GM10266 (cell line): ENCODE measurements at regions not wholly inside any gene's neighbourhood (a gene's known extent, or its start where the extent isn't known, plus 50 kb on each side); places are given as distances from the start of the nearest gene placed in this dataset.

Source experiments
- DNase-seq: peaks from one replicate; pipeline ENCODE4 v3.0.0; 2012; ENCODE audit errors: extremely low spot score
- CTCF ChIP-seq: IDR thresholded peaks from 2 replicates; pipeline ENCODE4 v1.5.1; 2012; ENCODE audit warnings: mild to moderate bottlenecking, low read depth; ENCODE audit not compliant: control insufficient read depth, insufficient read depth; ENCODE audit errors: missing control alignments

- TF ChIP-seq CTCF = no peak
- DNase-seq = no peak
Observed at GRCh38 chr12:74836567-74836966, 298.9 kb downstream of the ATXN7L3B start.

- DNase-seq = no peak
- no peak for TF ChIP-seq CTCF
Observed at GRCh38 chr12:74846116-74846515, 308.5 kb downstream of the ATXN7L3B start.

- no peak for DNase-seq
- TF ChIP-seq CTCF = no peak
Observed at GRCh38 chr12:74847169-74847568, 309.5 kb downstream of the ATXN7L3B start.

- no peak for DNase-seq
- no peak for TF ChIP-seq CTCF
Observed at GRCh38 chr12:74848006-74848405, 310.4 kb downstream of the ATXN7L3B start.

GRCh38 chr12:74849801-74850200, 312.2 kb downstream of the ATXN7L3B start:
- TF ChIP-seq CTCF = no peak
- no peak for DNase-seq

- no peak for DNase-seq
- no peak for TF ChIP-seq CTCF
Observed at GRCh38 chr12:74871817-74872216, 334.2 kb downstream of the ATXN7L3B start.

DNA sequence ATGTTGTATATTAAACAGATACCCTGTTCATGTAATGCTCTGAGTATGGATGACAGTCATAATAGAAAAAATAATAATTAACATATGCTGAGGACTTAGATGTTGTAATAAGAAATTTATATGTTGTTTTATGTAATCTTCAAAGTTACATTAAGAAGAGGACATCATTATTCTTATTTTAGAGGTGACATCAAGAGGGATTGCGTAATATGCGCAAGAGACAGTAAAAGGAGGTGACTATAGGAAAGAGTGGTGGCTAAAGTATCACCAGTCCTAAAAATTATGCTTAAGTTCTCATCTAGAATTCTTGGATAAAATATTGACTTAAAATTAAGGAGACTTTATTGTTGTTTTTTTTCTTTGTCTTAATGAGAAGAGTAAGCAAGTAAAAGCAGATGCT, 323.9 kb downstream of the KCNC2 start:
- DNase-seq = no peak
- no peak for TF ChIP-seq CTCF
